H9 (cell line): ENCODE measurements at regions not wholly inside any gene's neighbourhood (a gene's known extent, or its start where the extent isn't known, plus 50 kb on each side); places are given as distances from the start of the nearest gene placed in this dataset.

Experiments
- DNase-seq: peaks from one replicate; pipeline ENCODE4 v3.0.0-alpha.2; 2017
- H2AFZ ChIP-seq: one replicate; pipeline ENCODE4 v1.6.1; 2013; ENCODE audit warnings: mild to moderate bottlenecking, low read length, control low read depth, moderate library complexity
- H2AK5ac ChIP-seq: 2 replicates; pipeline ENCODE4 v1.6.1; 2013; ENCODE audit warnings: low read length, control low read depth, mixed read lengths; ENCODE audit not compliant: insufficient read length
- H2BK120ac ChIP-seq: one replicate; pipeline ENCODE4 v1.6.1; 2013; ENCODE audit warnings: low read depth, mild to moderate bottlenecking, low read length, control low read depth, inconsistent platforms; ENCODE audit not compliant: poor library complexity, severe bottlenecking
- H2BK12ac ChIP-seq: 2 replicates; pipeline ENCODE4 v1.6.1; 2013; ENCODE audit warnings: low read length, control low read depth, mixed read lengths, low read depth; ENCODE audit not compliant: insufficient read length
- H2BK15ac ChIP-seq: 2 replicates; pipeline ENCODE4 v1.6.1; 2013; ENCODE audit warnings: low read depth, low read length, control low read depth
- H2BK20ac ChIP-seq: one replicate; pipeline ENCODE4 v1.6.1; 2013; ENCODE audit warnings: low read depth, mild to moderate bottlenecking, low read length, control low read depth, inconsistent platforms; ENCODE audit not compliant: poor library complexity, severe bottlenecking
- H2BK5ac ChIP-seq: 2 replicates; pipeline ENCODE4 v1.6.1; 2013; ENCODE audit warnings: low read length, control low read depth, mixed read lengths; ENCODE audit not compliant: insufficient read length
- H3K14ac ChIP-seq: 2 replicates; pipeline ENCODE4 v1.6.1; 2013; ENCODE audit warnings: low read length, control low read depth; ENCODE audit not compliant: insufficient read depth
- H3K18ac ChIP-seq: 2 replicates; pipeline ENCODE4 v1.6.1; 2013; ENCODE audit warnings: low read depth, mild to moderate bottlenecking, mixed read lengths, low read length, control low read depth; ENCODE audit not compliant: insufficient read length
- H3K23ac ChIP-seq: 2 replicates; pipeline ENCODE4 v1.6.1; 2013; ENCODE audit warnings: low read length, control low read depth, mixed read lengths, low read depth; ENCODE audit not compliant: insufficient read length
- H3K23me2 ChIP-seq: 2 replicates; pipeline ENCODE4 v1.6.1; 2013; ENCODE audit warnings: low read depth, mild to moderate bottlenecking, mixed read lengths, low read length, control low read depth; ENCODE audit not compliant: insufficient read length, poor library complexity, severe bottlenecking
- H3K27ac ChIP-seq: 2 replicates; pipeline ENCODE4 v1.5.1; 2013; ENCODE audit warnings: low read length, control low read depth, mixed read lengths, low read depth; ENCODE audit not compliant: insufficient read length
- H3K27me3 ChIP-seq: 2 replicates; pipeline ENCODE4 v1.6.1; 2013; ENCODE audit warnings: low read length, control low read depth, inconsistent platforms; ENCODE audit not compliant: insufficient read depth
- H3K4ac ChIP-seq: 2 replicates; pipeline ENCODE4 v1.6.1; 2013; ENCODE audit warnings: low read depth, mild to moderate bottlenecking, control low read depth, inconsistent platforms, low read length, moderate library complexity
- H3K4me1 ChIP-seq: 2 replicates; pipeline ENCODE4 v1.6.1; 2013; ENCODE audit warnings: low read length, control low read depth, inconsistent platforms; ENCODE audit not compliant: insufficient read depth
- H3K4me2 ChIP-seq: 2 replicates; pipeline ENCODE4 v1.6.1; 2013; ENCODE audit warnings: low read length, control low read depth, mixed read lengths; ENCODE audit not compliant: insufficient read length, insufficient read depth
- H3K56ac ChIP-seq: 2 replicates; pipeline ENCODE4 v1.6.1; 2013; ENCODE audit warnings: low read depth, mild to moderate bottlenecking, mixed read lengths, low read length, control low read depth; ENCODE audit not compliant: insufficient read length
- H3K79me1 ChIP-seq: 2 replicates; pipeline ENCODE4 v1.6.1; 2013; ENCODE audit warnings: low read depth, mild to moderate bottlenecking, moderate library complexity, low read length, control low read depth, inconsistent platforms; ENCODE audit not compliant: insufficient read depth, poor library complexity, severe bottlenecking
- H3K79me2 ChIP-seq: 2 replicates; pipeline ENCODE4 v1.6.1; 2013; ENCODE audit warnings: low read length, control low read depth, inconsistent platforms; ENCODE audit not compliant: insufficient read depth
- H3K9ac ChIP-seq: 2 replicates; pipeline ENCODE4 v1.6.1; 2013; ENCODE audit warnings: low read length, control low read depth, mixed read lengths; ENCODE audit not compliant: insufficient read length; ENCODE audit errors: extremely low read depth
- H3K9me3 ChIP-seq: one replicate; pipeline ENCODE4 v1.6.1; 2013; ENCODE audit warnings: low read depth, low read length, inconsistent platforms; ENCODE audit not compliant: control insufficient read depth
- H3T11ph ChIP-seq: one replicate; pipeline ENCODE4 v1.6.1; 2013; ENCODE audit warnings: mild to moderate bottlenecking, low read length, control low read depth, inconsistent platforms
- H4K20me1 ChIP-seq: one replicate; pipeline ENCODE4 v1.6.1; 2013; ENCODE audit not compliant: control insufficient read depth, insufficient read length, insufficient read depth
- H4K5ac ChIP-seq: 2 replicates; pipeline ENCODE4 v1.6.1; 2013; ENCODE audit warnings: low read depth, mild to moderate bottlenecking, mixed read lengths, low read length, control low read depth; ENCODE audit not compliant: insufficient read length
- H4K8ac ChIP-seq: replicated peaks from 2 replicates; pipeline ENCODE4 v1.6.1; 2013; ENCODE audit warnings: low read length, control low read depth, mixed read lengths, low read depth; ENCODE audit not compliant: insufficient read length
- H4K91ac ChIP-seq: 2 replicates; pipeline ENCODE4 v1.6.1; 2013; ENCODE audit warnings: low read depth, mild to moderate bottlenecking, moderate library complexity, mixed read lengths, low read length, control low read depth; ENCODE audit not compliant: insufficient read length
- H3K27ac Mint-ChIP-seq, 3 experiments: 2 replicates in 2 of 3; 3 replicates in 1 of 3; pipeline ENCODE4 v1.8.0; 2020 to 2021; ENCODE audit warnings: mixed read lengths in 3 of 3, mild to moderate bottlenecking in 1 of 3, moderate library complexity in 1 of 3
- H3K27me3 Mint-ChIP-seq: 2 replicates; pipeline ENCODE4 v1.8.0; 2021; ENCODE audit warnings: low read depth, mild to moderate bottlenecking, moderate library complexity, mixed read lengths
- H3K36me3 Mint-ChIP-seq, 3 experiments: 2 replicates in 2 of 3; 3 replicates in 1 of 3; pipeline ENCODE4 v1.8.0; 2020 to 2021; ENCODE audit warnings: low read depth in 3 of 3, mixed read lengths in 3 of 3; ENCODE audit not compliant: insufficient read depth in 1 of 3
- H3K4me1 Mint-ChIP-seq, 2 experiments: 2 replicates each; pipeline ENCODE4 v1.8.0; 2020; ENCODE audit warnings: mixed read lengths in 2 of 2
- H3K4me3 Mint-ChIP-seq, 2 experiments: 2 replicates in 1 of 2; 3 replicates in 1 of 2; pipeline ENCODE4 v1.8.0; 2020 to 2021; ENCODE audit warnings: mild to moderate bottlenecking in 2 of 2, mixed read lengths in 2 of 2, moderate library complexity in 1 of 2
- H3K9me3 Mint-ChIP-seq, 2 experiments: 2 replicates in 1 of 2; 3 replicates in 1 of 2; pipeline ENCODE4 v1.8.0; 2020; ENCODE audit warnings: mild to moderate bottlenecking in 2 of 2, mixed read lengths in 2 of 2, moderate library complexity in 1 of 2
- CTCF ChIP-seq: fragments of 200-600 bp; sonication (generic); conservative IDR thresholded peaks from 3 replicates; pipeline ENCODE4 v1.8.0; 2021; ENCODE audit warnings: antibody characterized with exemption, mild to moderate bottlenecking
- WGBS: extraction: QIAGEN DNeasy Blood & Tissue Kit; methylation state at CpG from one replicate; pipeline ENCODE4 v1.1.7; 2013; ENCODE audit warnings: missing lambda C conversion rate, low lambda C conversion rate, mixed read lengths; ENCODE audit not compliant: insufficient read length; ENCODE audit errors: extremely low coverage; 5-methylcytosine and 5-hydroxymethylcytosine counted together

- H2BK12ac ChIP-seq: no peak overlapping the region
- no peaks in the 10 kb centered on the region for H3K79me2 ChIP-seq
- no peaks in the 10 kb centered on the region for H3K4me1 ChIP-seq
- H3K27ac ChIP-seq: no peak overlapping the region
- no peaks in the 10 kb centered on the region for H3K9me3 ChIP-seq
- no CpG with 5 or more reads among the region's 4 CpGs for WGBS
- H3K79me1 ChIP-seq: no peaks in the 10 kb centered on the region
- no peak overlapping the region; a peak in 1 of 7 replicates for H3K27ac Mint-ChIP-seq
- no peak overlapping the region for H4K91ac ChIP-seq
- no peaks in the 10 kb centered on the region for H3K23me2 ChIP-seq
- no peak overlapping the region for H3K4me2 ChIP-seq
- DNase-seq: no peak
- no peak overlapping the region for H2BK15ac ChIP-seq
- H3K27me3 ChIP-seq: no peaks in the 10 kb centered on the region
- no peak overlapping the region for H2BK5ac ChIP-seq
- H2AK5ac ChIP-seq: no peak overlapping the region
- no peak overlapping the region for H2BK120ac ChIP-seq
- peaks cover 0 to 2% of the 10 kb centered on the region in 2 experiments; a peak in 4 of 5 replicates for H3K9me3 Mint-ChIP-seq
- H3K27me3 Mint-ChIP-seq: no peaks in the 10 kb centered on the region
- no peak overlapping the region for H3K4ac ChIP-seq
- H3K18ac ChIP-seq: no peak overlapping the region
- H3K56ac ChIP-seq: no peak overlapping the region
- no peak overlapping the region for H3K9ac ChIP-seq
- no peak overlapping the region for H4K5ac ChIP-seq
- peaks cover 0 to 9% (median 5%) of the 10 kb centered on the region in 3 experiments; a peak in 3 of 7 replicates for H3K36me3 Mint-ChIP-seq
- no peak overlapping the region for H3T11ph ChIP-seq
- H2AFZ ChIP-seq: no peak overlapping the region
- no peak overlapping the region for H2BK20ac ChIP-seq
- H4K20me1 ChIP-seq: no peaks in the 10 kb centered on the region
- no peak overlapping the region for H3K14ac ChIP-seq
- no peak overlapping the region for H3K23ac ChIP-seq
- no peak for TF ChIP-seq CTCF
- H3K4me1 Mint-ChIP-seq: peaks cover 0 to 5% of the 10 kb centered on the region in 2 experiments; a peak in 2 of 4 replicates
- H3K4me3 Mint-ChIP-seq: no peak overlapping the region
- no peak overlapping the region for H4K8ac ChIP-seq
These were observed 1028.1 kb downstream of the C4orf33 start for GRCh38 chr4:130124066-130124465.
